HCT116 (cell line): ENCODE measurements at regions not wholly inside any gene's neighbourhood (a gene's known extent, or its start where the extent isn't known, plus 50 kb on each side); places are given as distances from the start of the nearest gene placed in this dataset.

Experiments
- ATAC-seq: fragments of 200-7000 bp; cut with Tn5 transposase; 2 replicates; pipeline ENCODE4 v1.9.1; 2020; ENCODE audit warnings: mild to moderate bottlenecking, moderate library complexity
- BruUV-seq: library from RNA; stranded (reverse); fragments of 400-500 nt; replicated peaks from 2 replicates; lab custom pipeline; 2021; lab: Mats Ljungman, UMichigan
- CTCF ChIA-PET: fragments of 300-600 bp; sonication (Branson Sonifier 250); formaldehyde crosslinking; loops from one replicate; lab custom pipeline; 2021; ENCODE audit warnings: antibody characterized with exemption; lab: Charles Lee
- POLR2A ChIA-PET: fragments of 300-600, 350-600 bp; sonication (Branson Sonifier 250); formaldehyde crosslinking; loops from one replicate; lab custom pipeline; 2021; ENCODE audit warnings: antibody characterized with exemption; lab: Charles Lee
- RAD21 ChIA-PET, 2 experiments: fragments of 300-600 bp; sonication (Branson Sonifier 250); formaldehyde crosslinking; loops; one replicate each; lab custom pipeline; 2023; ENCODE audit warnings: low total read pairs in 2 of 2; ENCODE audit not compliant: uncharacterized antibody in 2 of 2, unreplicated experiment in 2 of 2, low non-redundant PET in 1 of 2; lab: Charles Lee
- DNase-seq: peaks from one replicate; pipeline ENCODE4 v3.0.0-alpha.2; 2010; ENCODE audit warnings: low read depth, low spot score
- H2AFZ ChIP-seq: fragments of 200-600 bp; shearing (Covaris generic), sonication (generic); 2 replicates; pipeline ENCODE4 v1.6.1; 2017; ENCODE audit warnings: low read depth, mixed run types, mixed read lengths, antibody characterized with exemption, low read length; ENCODE audit not compliant: poor library complexity, severe bottlenecking
- H3K27ac ChIP-seq: 2 replicates; pipeline ENCODE4 v1.5.1; 2012; ENCODE audit warnings: low read depth, low read length
- H3K27me3 ChIP-seq: fragments of 200-600 bp; sonication (generic); 2 replicates; pipeline ENCODE4 v1.6.1; 2016; ENCODE audit warnings: mixed run types, low read length, mixed read lengths; ENCODE audit not compliant: insufficient read depth
- H3K36me3 ChIP-seq, 2 experiments: fragments of 200-500 bp in 1 of 2; fragments of 200-600 bp in 1 of 2; sonication (Bioruptor generic) in 1 of 2; sonication (generic) in 1 of 2; 2 replicates each; pipeline versions ENCODE4 v1.5.1 to v1.6.1; 2014 to 2016; ENCODE audit warnings: low read length in 2 of 2, inconsistent platforms in 1 of 2, mixed read lengths in 1 of 2, mixed run types in 1 of 2; ENCODE audit not compliant: insufficient read depth in 2 of 2, control insufficient read depth in 1 of 2
- H3K4me1 ChIP-seq, 2 experiments: fragments of 200-600 bp in 1 of 2; sonication (generic) in 1 of 2; 2 replicates each; pipeline versions ENCODE4 v1.5.1 to v1.6.1; 2012 to 2017; ENCODE audit warnings: low read length in 2 of 2, inconsistent platforms in 1 of 2, mild to moderate bottlenecking in 1 of 2, mixed read lengths in 1 of 2, mixed run types in 1 of 2, moderate library complexity in 1 of 2; ENCODE audit not compliant: insufficient read depth in 2 of 2, control insufficient read depth in 1 of 2
- H3K4me2 ChIP-seq: fragments of 200-600 bp; sonication (generic); 2 replicates; pipeline ENCODE4 v1.6.1; 2017; ENCODE audit warnings: mixed run types, low read length, mixed read lengths
- H3K4me3 ChIP-seq, 2 experiments: fragments of 200-600 bp in 1 of 2; sonication (generic) in 1 of 2; replicated peaks in 1 of 2; 2 replicates each; pipeline ENCODE4 v1.5.1; 2011 to 2016; ENCODE audit warnings: low read length in 2 of 2, control low read depth in 1 of 2, low read depth in 1 of 2, mild to moderate bottlenecking in 1 of 2, mixed read lengths in 1 of 2, mixed run types in 1 of 2
- H3K79me2 ChIP-seq: fragments of 200-600 bp; sonication (generic); 2 replicates; pipeline ENCODE4 v1.6.1; 2017; ENCODE audit warnings: mild to moderate bottlenecking, mixed run types, low read length, moderate library complexity, mixed read lengths; ENCODE audit not compliant: insufficient read depth
- H3K9ac ChIP-seq: fragments of 200-600 bp; sonication (generic); 2 replicates; pipeline ENCODE4 v1.6.1; 2016; ENCODE audit warnings: low read length, mixed read lengths
- H3K9me2 ChIP-seq: fragments of 200-600 bp; sonication (generic), shearing (Covaris generic); 2 replicates; pipeline ENCODE4 v1.6.1; 2017; ENCODE audit warnings: mixed run types, mild to moderate bottlenecking, moderate library complexity; ENCODE audit not compliant: insufficient read depth
- H3K9me3 ChIP-seq, 2 experiments: fragments of 200-500 bp in 1 of 2; fragments of 200-600 bp in 1 of 2; sonication (Bioruptor generic) in 1 of 2; sonication (generic) in 1 of 2; 2 replicates each; pipeline ENCODE4 v1.6.1; 2014 to 2017; ENCODE audit warnings: low read length in 2 of 2, mixed read lengths in 2 of 2, inconsistent platforms in 1 of 2, low read depth in 1 of 2, mild to moderate bottlenecking in 1 of 2, mixed run types in 1 of 2, moderate library complexity in 1 of 2; ENCODE audit not compliant: control insufficient read depth in 1 of 2, insufficient read depth in 1 of 2
- H4K20me1 ChIP-seq: fragments of 200-600 bp; sonication (generic), shearing (Covaris generic); 2 replicates; pipeline ENCODE4 v1.6.1; 2017; ENCODE audit warnings: mixed run types, mild to moderate bottlenecking, moderate library complexity; ENCODE audit not compliant: insufficient read depth
- ATF3 ChIP-seq: IDR thresholded peaks from 2 replicates; pipeline ENCODE4 v1.6.1; 2012
- CBX3 ChIP-seq: IDR thresholded peaks from 2 replicates; pipeline ENCODE4 v1.6.1; 2012; ENCODE audit warnings: low read depth
- EGR1 ChIP-seq: IDR thresholded peaks from 2 replicates; pipeline ENCODE4 v1.6.1; 2012; ENCODE audit warnings: low read depth
- ELF1 ChIP-seq: IDR thresholded peaks from 2 replicates; pipeline ENCODE4 v1.6.1; 2012; ENCODE audit warnings: low read depth, borderline replicate concordance
- EZH2phosphoT487 ChIP-seq: fragments of 200-600 bp; IDR thresholded peaks from 2 replicates; pipeline ENCODE4 v1.6.1; 2018; ENCODE audit warnings: antibody characterized with exemption, borderline replicate concordance
- FOSL1 ChIP-seq: IDR thresholded peaks from 2 replicates; pipeline ENCODE4 v1.6.1; 2012; ENCODE audit warnings: low read depth
- JUND ChIP-seq: IDR thresholded peaks from 2 replicates; pipeline ENCODE4 v1.6.1; 2012
- POLR2A ChIP-seq: IDR thresholded peaks from 2 replicates; pipeline ENCODE4 v1.7.0; 2011; ENCODE audit warnings: borderline replicate concordance; ENCODE audit not compliant: insufficient read depth, insufficient read length; ENCODE audit errors: extremely low read depth
- SIN3A ChIP-seq: IDR thresholded peaks from 2 replicates; pipeline ENCODE4 v1.6.1; 2012; ENCODE audit warnings: low read depth
- SP1 ChIP-seq: IDR thresholded peaks from 2 replicates; pipeline ENCODE4 v1.6.1; 2012; ENCODE audit warnings: low read depth
- SRF ChIP-seq: IDR thresholded peaks from 2 replicates; pipeline ENCODE4 v1.6.1; 2012; ENCODE audit warnings: low read depth
- YY1 ChIP-seq: IDR thresholded peaks from 2 replicates; pipeline ENCODE4 v1.6.1; 2011; ENCODE audit warnings: low read length, low read depth, moderate library complexity, mild to moderate bottlenecking; ENCODE audit not compliant: insufficient replicate concordance; ENCODE audit errors: extremely low read depth
- ZBTB33 ChIP-seq: IDR thresholded peaks from 2 replicates; pipeline ENCODE4 v1.6.1; 2011; ENCODE audit warnings: mild to moderate bottlenecking, low read length, moderate library complexity; ENCODE audit not compliant: insufficient replicate concordance; ENCODE audit errors: extremely low read depth
- ZFX ChIP-seq: fragments of 450-650 bp; IDR thresholded peaks from 2 replicates; pipeline ENCODE4 v1.6.1; 2017
- intact Hi-C: fragments of 100-400 bp; cut with micrococcal nuclease; formaldehyde crosslinking; loops from 2 replicates; pipeline ENCODE4 v1.10.0; 2022

- intact Hi-C loops = no loop called here
- no peak overlapping the region for H3K9ac ChIP-seq
- POLR2A ChIA-PET = no interaction called here
- H3K9me3 ChIP-seq = no peaks in the 10 kb centered on the region
- H3K27ac ChIP-seq = no peak overlapping the region
- H3K27me3 ChIP-seq = no peaks in the 10 kb centered on the region
- CTCF ChIA-PET = no interaction called here
- H3K9me2 ChIP-seq = no peaks in the 10 kb centered on the region
- no peak for TF ChIP-seq ZBTB33
- no peak for TF ChIP-seq POLR2A
- TF ChIP-seq YY1 = no peak
- TF ChIP-seq ATF3 = no peak
- TF ChIP-seq CBX3 = no peak
- TF ChIP-seq SP1 = no peak
- TF ChIP-seq FOSL1 = no peak
- no peak for TF ChIP-seq JUND
- no peak for TF ChIP-seq SRF
- no peak for TF ChIP-seq EZH2phosphoT487
- no peak for TF ChIP-seq SIN3A
- TF ChIP-seq EGR1 = no peak
- no peak for TF ChIP-seq ZFX
- no peak for TF ChIP-seq ELF1
- BruUV-seq = no TSS peak
- H3K4me2 ChIP-seq = no peak overlapping the region
- H2AFZ ChIP-seq = no peak overlapping the region
- DNase-seq = no peak
- RAD21 ChIA-PET = no interaction called here
- no peak overlapping the region for H3K4me3 ChIP-seq
- no peaks in the 10 kb centered on the region for H3K4me1 ChIP-seq
- no peaks in the 10 kb centered on the region for H3K36me3 ChIP-seq
- no peak for ATAC-seq
- H3K79me2 ChIP-seq = no peaks in the 10 kb centered on the region
- no peaks in the 10 kb centered on the region for H4K20me1 ChIP-seq
These were observed 127.9 kb upstream of the RASA1 start for GRCh38 chr5:87139795-87140194.
